ENCODE measurements at regions not wholly inside any gene's neighbourhood (a gene's known extent, or its start where the extent isn't known, plus 50 kb on each side); places are given as distances from the start of the nearest gene placed in this dataset.
"Not testable (repeated sequence)": the region's sequence is repeated elsewhere in the genome, so short reads cannot be mapped to it uniquely, and the experiment has no call there.

DNA sequence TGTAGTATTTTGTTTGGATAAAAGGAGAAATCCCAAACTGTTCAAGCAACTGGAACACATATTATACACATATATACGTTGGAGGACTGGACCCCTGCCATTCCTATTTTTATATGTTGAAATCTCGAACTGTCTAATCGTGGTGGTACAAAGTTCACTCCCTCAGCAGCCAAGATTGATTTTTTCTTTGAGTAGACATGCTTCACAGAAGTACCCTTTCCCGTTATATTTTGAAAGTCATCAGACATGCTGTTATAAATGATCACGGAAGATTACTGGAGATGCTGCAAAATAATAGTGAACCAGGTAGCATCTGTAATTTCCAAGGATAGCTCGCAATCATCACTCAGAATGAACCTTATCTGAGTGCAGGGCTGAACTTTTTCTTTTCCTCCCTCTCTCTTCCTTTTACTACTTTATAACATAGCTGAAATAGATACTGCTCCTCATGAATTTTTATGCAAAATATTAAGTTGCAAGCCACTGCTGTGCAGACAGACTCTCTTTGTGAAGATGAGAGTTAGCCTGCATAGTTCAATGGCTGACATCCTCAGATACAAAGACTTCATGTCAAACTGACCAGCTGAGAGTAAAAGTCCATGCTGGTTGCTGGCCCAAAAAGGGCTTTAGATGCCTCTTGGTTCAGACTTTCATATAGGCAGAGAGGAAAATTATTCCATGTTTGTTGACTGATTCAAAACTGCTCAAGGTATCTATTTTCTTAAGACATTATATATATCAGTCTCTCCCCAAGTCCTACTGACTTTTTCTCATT is 451.9 kb downstream of the TMEM38B start:
- peaks cover 7% of the 10 kb centered on the region for H3K9me3 Mint-ChIP-seq
- no peaks in the 10 kb centered on the region for H3K27me3 Mint-ChIP-seq
- H3K4me3 Mint-ChIP-seq: no peak overlapping the region
- H3K36me3 Mint-ChIP-seq (ENCODE audit: low read depth): no peaks in the 10 kb centered on the region
- ATAC-seq (no peak), DNase-seq (no peak)
- H3K27ac Mint-ChIP-seq: no peak overlapping the region
- no peaks in the 10 kb centered on the region for H3K4me1 Mint-ChIP-seq

DNA sequence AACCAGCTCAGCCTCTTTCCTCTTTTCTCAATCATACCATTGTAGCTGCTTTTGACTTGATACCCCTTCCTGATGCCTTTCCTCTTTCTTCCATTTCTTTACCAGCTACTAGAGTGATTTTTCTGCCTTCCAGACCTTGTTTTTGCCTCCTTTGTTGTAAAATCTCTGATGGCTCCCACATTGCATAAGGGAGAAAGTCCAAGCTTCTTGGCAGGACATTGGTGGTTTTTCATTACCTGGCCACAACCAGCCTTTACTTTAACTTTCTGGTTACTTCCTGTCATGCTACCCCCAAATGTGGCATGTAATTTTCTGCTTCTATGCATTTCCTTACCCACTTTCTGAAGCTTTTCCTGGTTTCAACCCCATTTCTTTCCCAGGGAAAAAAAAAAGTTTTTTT is 452.5 kb downstream of the TMEM38B start:
- Mint-ChIP-seq H3K4me3 (no peak overlapping the region), H3K36me3 (ENCODE audit: low read depth) (no peaks in the 10 kb centered on the region), H3K9me3 (peaks cover 7% of the 10 kb centered on the region), H3K27me3 (no peaks in the 10 kb centered on the region), H3K27ac (no peak overlapping the region), H3K4me1 (no peaks in the 10 kb centered on the region)
- no peak for ATAC-seq
- no peak for DNase-seq

DNA sequence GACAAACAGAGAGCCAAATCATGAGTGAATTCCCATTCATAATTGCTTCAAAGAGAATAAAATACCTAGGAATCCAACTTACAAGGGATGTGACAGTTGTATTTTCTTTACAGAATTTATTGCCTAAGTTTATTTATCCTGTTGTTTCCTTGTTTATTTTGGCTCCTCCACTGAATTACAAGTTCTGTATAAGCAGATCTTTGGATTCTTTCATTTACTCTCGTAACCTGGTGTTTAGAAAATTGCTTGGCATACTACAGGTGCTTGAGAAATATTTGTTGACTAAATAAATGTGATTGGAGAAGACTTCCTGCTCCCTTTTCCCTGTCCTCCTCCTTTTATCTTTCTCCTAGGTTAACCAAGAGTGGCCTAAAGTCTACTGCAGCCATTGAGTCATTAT is 455.6 kb downstream of the TMEM38B start:
- H3K9me3 Mint-ChIP-seq: no peaks in the 10 kb centered on the region
- ATAC-seq (no peak), DNase-seq (no peak)
- no peak overlapping the region for H3K27ac Mint-ChIP-seq
- H3K4me3 Mint-ChIP-seq: no peak overlapping the region
- no peaks in the 10 kb centered on the region for H3K4me1 Mint-ChIP-seq
- no peaks in the 10 kb centered on the region for H3K27me3 Mint-ChIP-seq
- no peaks in the 10 kb centered on the region for H3K36me3 Mint-ChIP-seq (ENCODE audit: low read depth)

DNA sequence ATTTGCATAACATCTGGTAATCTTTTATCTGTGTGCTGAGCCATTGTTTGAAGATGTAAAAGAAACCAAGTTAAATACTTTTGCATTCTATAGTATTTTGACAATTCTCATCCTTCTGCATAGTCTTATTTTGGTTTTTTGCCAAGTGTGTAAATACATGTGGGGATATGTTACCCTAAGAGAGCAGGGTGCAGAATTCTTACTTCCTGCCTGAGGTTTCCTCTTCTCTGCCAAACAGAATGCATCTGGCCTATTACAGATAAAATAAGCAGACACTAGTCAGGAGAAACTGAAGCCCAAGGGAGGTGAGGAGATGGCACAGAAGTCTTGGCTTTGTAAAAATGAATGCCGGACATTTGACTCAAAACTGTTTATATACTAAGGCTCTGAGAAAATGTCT is 462.1 kb downstream of the TMEM38B start:
- DNase-seq: no peak
- Mint-ChIP-seq H3K27me3 (no peaks in the 10 kb centered on the region), H3K36me3 (ENCODE audit: low read depth) (no peaks in the 10 kb centered on the region), H3K9me3 (peaks cover 6% of the 10 kb centered on the region), H3K4me3 (no peak overlapping the region), H3K27ac (no peak overlapping the region), H3K4me1 (no peaks in the 10 kb centered on the region)
- no peak for ATAC-seq

DNA sequence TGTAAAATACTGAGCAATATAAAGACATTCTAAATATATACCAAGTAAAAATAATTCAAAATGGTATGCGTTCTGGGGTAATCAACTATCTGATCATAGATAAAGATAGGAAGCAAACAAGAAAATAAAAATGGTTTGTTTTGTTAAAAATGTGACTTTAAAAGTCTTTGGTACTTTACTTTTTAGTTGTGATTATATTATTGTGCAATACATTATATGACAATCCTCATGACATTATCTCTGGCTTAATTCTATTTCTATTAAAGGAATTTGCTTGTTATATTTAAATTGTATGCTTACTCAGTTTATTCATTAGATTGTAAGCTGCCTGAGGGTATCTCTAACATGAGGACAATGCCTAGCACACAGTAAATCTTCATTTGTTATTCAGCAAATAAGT is 477.9 kb downstream of the TMEM38B start:
- ATAC-seq (no peak), DNase-seq (no peak)
- Mint-ChIP-seq H3K9me3 (peaks cover 12% of the 10 kb centered on the region), H3K27me3 (no peaks in the 10 kb centered on the region), H3K4me1 (no peaks in the 10 kb centered on the region), H3K36me3 (ENCODE audit: low read depth) (no peaks in the 10 kb centered on the region), H3K27ac (no peak overlapping the region), H3K4me3 (no peak overlapping the region)

DNA sequence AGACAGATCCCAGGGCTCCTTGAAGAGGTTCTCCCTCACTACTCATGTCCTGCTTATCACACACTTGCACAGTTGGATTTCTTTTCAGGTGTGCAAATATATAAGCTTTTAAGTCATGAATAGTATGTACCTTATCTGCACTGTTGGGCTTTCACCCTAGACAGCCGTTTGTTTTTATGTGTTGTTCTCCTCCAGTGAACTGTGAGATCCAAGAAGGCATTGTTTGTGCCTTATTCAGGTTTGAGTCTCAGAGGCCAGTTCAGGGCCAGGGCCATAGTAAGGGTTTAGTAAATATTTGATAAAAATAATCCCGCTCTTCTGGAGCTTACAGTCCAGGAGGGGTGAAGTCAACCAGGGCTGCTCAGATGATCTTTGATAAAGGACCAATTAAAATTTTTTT is 480.0 kb downstream of the TMEM38B start:
- H3K4me3 Mint-ChIP-seq: no peak overlapping the region
- DNase-seq: no peak

DNA sequence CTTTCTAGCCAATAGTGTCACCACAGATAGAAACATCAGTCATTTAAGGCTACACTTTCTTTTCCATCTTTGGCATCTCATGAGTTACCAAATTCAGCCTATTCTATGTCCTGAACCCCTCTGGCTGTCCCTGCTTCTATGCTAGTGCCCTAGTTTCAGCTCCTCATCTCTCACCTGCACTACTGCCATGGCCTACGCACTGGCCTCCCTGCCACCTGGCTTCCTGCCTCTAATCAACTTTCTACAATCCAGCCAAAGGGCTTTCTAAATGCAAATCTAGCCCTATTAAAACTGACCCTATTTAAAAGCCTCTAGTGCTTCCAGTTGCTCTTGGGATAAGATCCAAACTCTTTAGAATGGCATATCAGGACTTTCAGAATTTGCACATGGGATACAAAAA is 482.9 kb downstream of the TMEM38B start:
- no peaks in the 10 kb centered on the region for H3K4me1 Mint-ChIP-seq
- no peak overlapping the region for H3K4me3 Mint-ChIP-seq
- no peaks in the 10 kb centered on the region for H3K27me3 Mint-ChIP-seq
- H3K36me3 Mint-ChIP-seq (ENCODE audit: low read depth): no peaks in the 10 kb centered on the region
- H3K9me3 Mint-ChIP-seq: peaks cover 7% of the 10 kb centered on the region
- H3K27ac Mint-ChIP-seq: no peak overlapping the region
- DNase-seq: no peak
- ATAC-seq: no peak

More for the DNA sequence above, 480.0 kb downstream of the TMEM38B start:
- Mint-ChIP-seq H3K9me3 (peaks cover 9% of the 10 kb centered on the region), H3K36me3 (ENCODE audit: low read depth) (no peaks in the 10 kb centered on the region), H3K27ac (no peak overlapping the region), H3K27me3 (no peaks in the 10 kb centered on the region), H3K4me1 (no peaks in the 10 kb centered on the region)
- no peak for ATAC-seq

DNA sequence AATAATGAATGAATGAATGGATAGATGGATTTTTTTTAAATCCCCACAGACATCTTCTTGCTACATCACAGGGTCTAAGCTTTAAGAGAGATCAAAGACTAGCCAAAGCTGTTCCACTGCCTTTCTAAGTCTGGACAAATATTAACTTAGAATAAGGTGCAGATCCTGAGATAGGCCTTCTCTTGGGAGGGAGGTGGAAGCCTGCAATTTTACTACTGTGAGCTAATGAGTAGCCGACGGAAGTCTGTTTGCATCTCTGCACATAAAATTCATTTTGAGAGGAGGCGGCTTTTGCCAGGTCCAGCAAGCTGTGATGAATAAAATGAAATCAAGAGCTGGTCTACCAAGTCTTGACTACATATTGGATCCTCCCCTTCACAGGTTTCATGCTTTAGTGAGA is 484.9 kb downstream of the TMEM38B start:
- Mint-ChIP-seq H3K27ac (no peak overlapping the region), H3K4me3 (no peak overlapping the region), H3K27me3 (no peaks in the 10 kb centered on the region), H3K9me3 (peaks cover 7% of the 10 kb centered on the region), H3K4me1 (no peaks in the 10 kb centered on the region), H3K36me3 (ENCODE audit: low read depth) (no peaks in the 10 kb centered on the region)
- DNase-seq (no peak), ATAC-seq (no peak)

DNA sequence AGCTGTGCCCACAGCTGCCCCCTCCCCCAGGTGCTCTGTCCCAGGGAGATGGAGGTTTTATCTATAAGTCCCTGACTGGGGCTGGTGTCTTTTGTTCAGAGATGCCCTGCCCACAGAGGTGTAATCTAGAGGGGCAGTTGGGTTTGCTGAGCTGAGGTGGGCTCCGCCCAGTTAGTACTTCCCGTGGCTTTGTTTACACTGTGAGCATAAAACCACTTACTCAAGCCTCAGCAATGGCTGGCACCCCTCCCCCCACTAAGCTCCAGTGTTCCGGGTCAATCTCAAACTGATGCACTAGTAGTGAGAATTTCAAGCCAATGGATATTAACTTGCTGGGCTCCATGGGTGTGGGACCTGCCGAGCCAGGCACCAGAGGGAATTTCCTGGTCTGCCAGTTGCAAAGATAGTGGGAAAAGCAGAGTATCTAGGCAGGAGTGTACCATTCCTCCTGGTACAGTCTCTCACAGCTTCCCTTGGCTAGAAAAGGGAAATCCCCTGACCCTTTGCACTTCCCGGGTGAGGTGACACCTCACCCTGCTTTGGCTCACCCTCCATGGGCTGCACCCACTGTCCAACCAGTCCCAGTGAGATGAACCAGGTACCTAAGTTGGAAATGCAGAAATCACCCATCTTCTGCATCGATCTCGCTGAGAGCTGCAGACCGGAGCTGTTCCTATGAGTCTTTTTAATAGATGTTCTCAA is 509.6 kb downstream of the TMEM38B start:
- H3K4me1 Mint-ChIP-seq; DNase-seq; H3K27me3 Mint-ChIP-seq; H3K27ac Mint-ChIP-seq; ATAC-seq; H3K4me3 Mint-ChIP-seq; H3K36me3 Mint-ChIP-seq (ENCODE audit: low read depth): not testable (repeated sequence)
- H3K9me3 Mint-ChIP-seq: peaks cover 34% of the 10 kb centered on the region

DNA sequence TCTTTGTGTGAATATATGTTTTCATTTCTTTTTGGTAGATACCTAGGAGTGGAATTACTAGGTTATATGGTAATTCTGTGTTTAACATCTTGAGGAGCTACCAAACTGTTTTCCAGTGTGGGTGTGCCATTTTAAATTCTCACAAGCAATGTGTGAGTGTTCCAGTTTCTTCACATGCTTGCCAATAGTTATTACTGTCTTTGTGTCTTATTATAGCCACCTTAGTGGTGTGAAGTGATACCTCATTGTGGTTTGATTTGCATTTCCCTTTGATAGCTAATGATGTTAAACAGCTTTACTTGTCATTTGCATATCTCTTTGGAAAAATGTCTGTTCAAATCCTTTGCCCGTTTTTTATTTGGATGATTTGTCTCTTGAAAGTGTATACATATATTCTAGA is 513.0 kb downstream of the TMEM38B start:
- Mint-ChIP-seq H3K4me3 (no peak overlapping the region), H3K9me3 (peaks cover 32% of the 10 kb centered on the region), H3K27ac (no peak overlapping the region), H3K4me1 (no peaks in the 10 kb centered on the region), H3K27me3 (no peaks in the 10 kb centered on the region), H3K36me3 (ENCODE audit: low read depth) (peaks cover 1% of the 10 kb centered on the region)
- DNase-seq: no peak
- no peak for ATAC-seq

DNA sequence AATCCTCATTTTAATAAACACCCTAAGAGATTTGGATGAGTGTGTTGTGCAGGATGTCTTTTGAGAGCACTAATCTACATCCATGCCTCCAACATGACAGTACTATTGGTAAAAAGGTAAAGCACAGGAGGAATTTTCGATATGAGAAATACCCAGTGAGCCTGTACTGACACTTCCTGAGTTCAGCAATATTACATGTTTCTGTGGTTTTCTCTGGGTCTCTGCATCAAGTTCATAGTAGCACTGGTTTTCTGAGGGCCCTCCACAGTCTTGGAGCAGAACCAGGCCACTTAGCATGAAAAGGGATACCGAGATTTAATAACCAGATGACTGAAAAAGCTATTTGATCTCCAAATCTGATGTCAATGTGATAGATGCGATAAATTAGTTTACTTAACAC is 524.1 kb downstream of the TMEM38B start:
- H3K9me3 Mint-ChIP-seq: no peaks in the 10 kb centered on the region
- no peaks in the 10 kb centered on the region for H3K36me3 Mint-ChIP-seq (ENCODE audit: low read depth)
- DNase-seq (no peak), ATAC-seq (no peak)
- no peaks in the 10 kb centered on the region for H3K4me1 Mint-ChIP-seq
- no peaks in the 10 kb centered on the region for H3K27me3 Mint-ChIP-seq
- H3K4me3 Mint-ChIP-seq: no peak overlapping the region
- H3K27ac Mint-ChIP-seq: no peak overlapping the region

DNA sequence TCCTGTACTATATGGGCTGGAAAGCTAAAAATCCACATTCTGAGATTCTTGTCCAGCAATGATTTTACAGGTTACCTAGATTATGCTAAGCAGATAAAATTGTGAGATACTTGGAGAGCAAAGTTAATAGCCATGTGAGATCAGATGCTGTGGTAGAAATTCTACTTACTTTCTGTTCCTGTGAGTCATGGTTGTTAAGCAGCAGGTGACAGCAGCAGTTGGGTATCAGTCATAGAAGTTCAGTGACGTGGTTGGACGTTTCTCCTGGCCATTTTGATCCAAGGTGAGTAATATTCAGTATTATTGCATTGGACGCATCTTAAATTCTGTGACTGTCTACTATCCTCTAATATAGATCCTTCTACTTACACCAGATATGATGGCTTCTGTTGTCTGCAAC is 524.5 kb downstream of the TMEM38B start:
- no peak for ATAC-seq
- H3K4me3 Mint-ChIP-seq: no peak overlapping the region
- DNase-seq: no peak
- no peaks in the 10 kb centered on the region for H3K4me1 Mint-ChIP-seq
- no peaks in the 10 kb centered on the region for H3K36me3 Mint-ChIP-seq (ENCODE audit: low read depth)
- H3K9me3 Mint-ChIP-seq: peaks cover 2% of the 10 kb centered on the region
- H3K27me3 Mint-ChIP-seq: no peaks in the 10 kb centered on the region
- H3K27ac Mint-ChIP-seq: no peak overlapping the region

DNA sequence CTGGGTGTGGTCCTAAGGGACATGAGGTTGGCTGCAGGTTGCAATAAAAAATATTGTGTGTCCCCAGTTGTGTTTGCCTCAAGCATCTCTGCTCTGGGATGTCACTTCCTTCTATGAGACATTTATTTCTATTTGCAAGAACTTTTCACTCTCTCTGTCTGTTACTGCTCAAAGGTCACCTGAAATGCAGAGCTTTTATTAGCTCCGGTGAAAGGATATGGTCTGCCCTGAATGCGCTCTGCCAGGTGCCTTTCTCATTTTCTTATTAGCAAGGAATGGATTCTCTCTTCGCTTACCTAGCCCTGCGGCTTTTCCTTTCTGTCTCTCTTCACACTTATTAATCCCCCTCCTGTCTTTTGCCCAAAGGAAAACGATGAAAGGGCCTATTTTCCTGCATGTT is 526.1 kb downstream of the TMEM38B start:
- Mint-ChIP-seq H3K27ac (no peak overlapping the region), H3K27me3 (no peaks in the 10 kb centered on the region), H3K4me3 (no peak overlapping the region)

DNA sequence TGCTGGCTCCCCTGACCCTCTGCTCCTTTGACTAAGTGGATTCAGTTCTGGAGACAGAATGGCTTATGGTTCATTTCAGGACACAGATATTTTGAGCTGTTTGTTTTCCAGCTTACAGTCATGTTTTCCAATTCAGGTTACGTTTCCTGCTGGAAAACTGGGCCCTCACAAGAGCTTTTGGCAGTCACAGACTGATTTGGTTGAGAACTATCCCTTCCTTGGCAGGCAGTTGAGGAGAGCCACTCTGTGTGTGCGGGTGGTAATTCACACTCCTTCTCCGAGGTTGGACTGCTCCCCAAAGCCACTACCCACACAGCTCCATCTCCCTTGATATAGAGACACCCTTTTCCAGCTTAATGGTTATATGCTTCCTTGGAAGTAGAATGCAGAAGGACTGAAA is 534.5 kb downstream of the TMEM38B start:
- Mint-ChIP-seq H3K36me3 (ENCODE audit: low read depth) (no peaks in the 10 kb centered on the region), H3K27ac (no peak overlapping the region), H3K4me3 (no peak overlapping the region), H3K9me3 (peaks cover 12% of the 10 kb centered on the region), H3K4me1 (no peaks in the 10 kb centered on the region), H3K27me3 (no peaks in the 10 kb centered on the region)
- DNase-seq (no peak), ATAC-seq (no peak)

More for the DNA sequence above, 526.1 kb downstream of the TMEM38B start:
- H3K4me1 Mint-ChIP-seq: no peaks in the 10 kb centered on the region
- DNase-seq (no peak), ATAC-seq (no peak)
- H3K9me3 Mint-ChIP-seq: peaks cover 14% of the 10 kb centered on the region
- H3K36me3 Mint-ChIP-seq (ENCODE audit: low read depth): no peaks in the 10 kb centered on the region

DNA sequence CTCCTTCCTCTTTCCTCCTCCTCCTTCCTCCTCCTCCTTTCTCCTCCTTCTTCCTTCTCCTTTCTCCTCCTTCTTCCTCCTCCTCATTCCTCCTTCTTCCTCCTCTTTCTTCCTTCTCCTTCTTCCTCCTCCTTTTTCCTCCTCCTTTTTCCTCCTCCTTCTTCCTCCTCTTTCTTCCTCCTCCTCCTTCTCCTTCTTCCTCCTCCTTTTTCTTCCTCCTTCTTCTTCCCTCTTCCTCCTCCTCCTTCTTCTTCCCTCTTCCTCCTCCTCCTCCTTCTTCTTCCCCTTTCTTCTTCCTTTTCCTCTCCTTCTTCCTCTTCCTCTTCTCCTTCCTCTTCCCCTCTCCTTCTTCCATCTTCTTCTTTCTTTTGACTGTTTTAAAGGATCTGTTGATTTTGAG is 538.8 kb downstream of the TMEM38B start:
- Mint-ChIP-seq H3K4me3 (no peak overlapping the region), H3K27ac (no peak overlapping the region)

More for the DNA sequence above, 538.8 kb downstream of the TMEM38B start:
- no peak for DNase-seq
- Mint-ChIP-seq H3K9me3 (no peaks in the 10 kb centered on the region), H3K4me1 (no peaks in the 10 kb centered on the region), H3K36me3 (ENCODE audit: low read depth) (no peaks in the 10 kb centered on the region), H3K27me3 (no peaks in the 10 kb centered on the region)
- ATAC-seq: no peak

All from activated naive CD8-positive, alpha-beta T cell treated with anti-CD3 and anti-CD28 coated beads, Interleukin-2, amount 50 U/mL, for 24 hours (primary cell).